GM19463 (cell line): ENCODE measurements at regions not wholly inside any gene's neighbourhood (a gene's known extent, or its start where the extent isn't known, plus 50 kb on each side); places are given as distances from the start of the nearest gene placed in this dataset.

Experiments
- ATAC-seq: cut with Tn5 transposase; IDR thresholded peaks from one replicate; pipeline ENCODE4 v1.9.1; 2021; ENCODE audit warnings: mild to moderate bottlenecking, moderate library complexity; ENCODE audit not compliant: unreplicated experiment

DNA sequence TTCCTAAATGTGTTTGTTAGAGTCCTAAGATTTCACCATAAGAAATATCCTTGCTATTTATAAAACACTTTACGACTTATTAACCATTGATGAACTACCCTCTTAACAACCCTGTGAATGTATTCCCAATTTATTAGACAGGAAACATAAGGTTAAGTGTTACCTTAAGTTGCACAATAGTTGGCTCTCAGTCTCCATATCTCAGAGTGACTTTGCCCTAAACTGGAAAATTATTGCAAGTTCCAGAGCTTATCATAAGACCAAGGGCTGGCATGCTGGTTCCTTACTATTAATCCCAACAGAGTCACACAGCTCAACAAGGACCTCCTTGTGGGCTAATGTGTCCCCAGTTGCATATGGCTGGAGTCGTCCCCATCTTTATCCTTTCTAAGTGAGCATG lies 165.8 kb downstream of the INSIG2 start:
- no peak for ATAC-seq

DNA sequence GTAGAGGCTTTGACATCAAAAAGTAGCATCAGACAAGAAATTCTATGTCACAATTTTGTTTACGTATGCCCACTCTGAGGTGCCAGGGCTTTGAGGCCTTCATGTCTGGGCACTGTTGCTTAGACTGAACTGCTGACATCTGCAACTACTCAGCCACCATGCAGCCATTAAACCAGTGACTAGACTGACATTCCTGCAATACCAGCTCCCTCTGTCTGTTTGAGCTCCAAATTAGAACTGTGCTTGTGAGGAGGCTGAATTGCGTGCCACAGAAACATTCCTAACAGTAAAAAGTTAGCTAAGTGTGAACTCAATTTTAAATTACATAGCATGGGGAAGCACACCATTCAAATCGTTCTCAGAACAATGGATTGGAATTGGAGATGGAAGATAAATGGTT lies 163.2 kb downstream of the INSIG2 start:
- ATAC-seq: no peak

DNA sequence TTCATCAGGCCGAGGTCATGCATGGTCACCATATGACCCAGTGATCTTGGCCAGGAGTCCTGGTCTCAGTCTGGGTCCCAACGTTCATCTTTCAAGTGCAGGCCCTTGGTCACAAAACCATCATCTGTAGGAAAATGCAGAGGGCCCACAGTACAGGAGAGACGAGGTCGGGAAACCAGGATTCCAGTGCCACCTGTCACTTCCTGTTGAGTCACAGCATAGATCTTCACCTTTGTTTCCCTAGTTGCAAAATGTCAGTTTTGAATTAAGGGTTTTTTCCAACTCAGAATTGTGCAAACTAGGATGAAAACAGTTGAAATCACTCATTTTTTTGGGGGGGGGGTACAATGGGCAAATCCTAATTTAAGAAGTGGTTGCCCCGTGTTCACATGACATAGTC lies 162.2 kb downstream of the INSIG2 start:
- ATAC-seq: no peak

- ATAC-seq: peak; percentile 22
Measured at GRCh38 chr2:118250001-118250400, 161.7 kb downstream of the INSIG2 start.

DNA sequence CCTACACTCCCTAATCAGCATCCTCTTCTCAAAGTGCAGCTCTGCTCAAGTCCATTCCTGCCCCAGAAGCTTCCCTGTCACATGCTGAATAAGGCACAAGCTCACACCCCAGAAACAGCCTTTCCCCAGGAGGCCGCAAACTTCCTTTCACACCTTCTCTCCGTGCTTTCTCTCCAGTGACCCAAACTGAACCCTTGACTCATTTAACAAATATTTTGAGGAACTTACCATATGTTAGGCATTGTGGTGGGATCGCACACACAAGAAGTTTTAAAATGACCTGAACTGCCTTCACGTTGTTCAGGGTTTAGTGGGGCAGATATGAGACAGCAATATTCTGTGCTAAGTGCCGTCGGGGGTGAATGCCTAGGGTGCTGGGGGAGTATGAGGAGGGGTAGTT lies 161.3 kb downstream of the INSIG2 start:
- ATAC-seq: peak; percentile 79

DNA sequence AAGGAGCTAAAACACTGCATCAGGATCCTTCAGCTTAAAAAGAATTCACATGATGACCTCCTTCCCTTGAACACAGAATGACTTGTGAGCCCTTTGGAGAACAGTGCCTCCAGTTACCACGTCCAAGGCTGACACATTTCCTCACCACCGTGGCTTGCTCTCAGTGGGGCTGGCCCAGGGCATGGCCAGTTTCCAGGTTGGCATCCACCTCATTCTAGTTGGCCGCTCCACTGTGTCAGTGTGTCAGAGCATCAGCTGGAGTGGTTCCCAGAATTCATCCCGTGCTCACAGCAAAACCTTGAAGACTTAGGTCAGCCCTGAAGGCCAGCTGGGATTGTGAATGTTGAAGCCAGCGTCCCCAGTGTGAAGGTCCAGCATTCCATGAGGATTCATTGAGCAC lies 158.5 kb downstream of the INSIG2 start:
- no peak for ATAC-seq

DNA sequence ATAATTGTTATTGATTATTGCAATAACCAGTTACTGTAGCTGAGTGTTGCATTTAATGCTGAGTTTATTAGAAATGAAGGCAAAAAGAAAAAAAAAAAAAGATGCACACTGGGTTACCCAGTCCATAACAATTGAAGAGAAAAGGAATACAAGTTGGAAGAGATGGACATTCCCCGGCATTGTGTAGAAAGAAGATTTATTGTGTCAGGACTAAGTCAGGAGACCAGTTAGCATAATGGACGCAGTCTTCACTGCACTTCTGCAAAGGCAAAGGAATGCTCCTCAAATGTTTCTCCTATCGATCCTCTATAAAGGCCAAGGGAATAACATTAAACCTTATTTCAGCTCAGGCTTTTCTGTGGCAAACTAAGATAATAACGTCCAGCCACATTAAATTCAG lies 157.8 kb downstream of the INSIG2 start:
- no peak for ATAC-seq

DNA sequence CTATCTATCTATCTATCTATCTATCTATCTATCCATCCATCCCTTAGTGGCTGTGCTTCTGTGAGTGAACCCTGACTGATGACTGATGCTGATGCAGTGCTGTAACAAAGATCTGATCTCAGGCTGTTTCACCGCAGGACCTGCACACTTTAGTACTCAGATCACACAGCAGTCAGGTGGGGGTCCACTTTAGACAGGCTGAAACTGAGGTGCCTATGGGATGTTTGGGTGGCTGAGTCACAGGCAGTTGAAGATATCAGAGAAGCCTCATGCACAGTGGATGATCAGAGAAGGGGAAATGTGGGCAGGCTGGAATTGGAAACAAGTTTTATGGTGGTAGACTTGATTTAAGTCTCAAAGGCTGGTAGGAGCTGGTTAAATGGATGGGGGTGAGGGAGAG lies 156.4 kb downstream of the INSIG2 start:
- no peak for ATAC-seq

DNA sequence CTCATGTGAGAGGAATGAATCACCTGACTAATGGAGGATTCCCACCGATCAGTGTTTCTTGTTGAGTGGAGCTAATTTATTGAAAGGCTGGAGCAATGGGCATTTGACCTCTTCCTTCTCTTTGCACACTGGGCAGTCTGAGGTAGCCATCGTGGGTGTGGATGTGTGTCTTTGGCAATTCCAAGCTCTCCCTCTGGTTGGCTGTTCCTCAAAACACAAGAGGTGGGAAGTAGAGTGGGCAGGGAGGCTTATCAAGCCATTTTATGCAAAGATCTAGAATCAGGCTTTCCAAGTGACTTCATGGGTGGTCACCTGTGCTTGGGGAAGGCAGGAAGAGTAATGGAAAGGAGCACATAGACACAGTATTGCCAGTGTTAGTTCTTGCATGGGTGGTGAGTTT lies 154.8 kb downstream of the INSIG2 start:
- no peak for ATAC-seq

GRCh38 chr2:118242216-118242615 lies 153.9 kb downstream of the INSIG2 start:
- ATAC-seq: peak; percentile 72

DNA sequence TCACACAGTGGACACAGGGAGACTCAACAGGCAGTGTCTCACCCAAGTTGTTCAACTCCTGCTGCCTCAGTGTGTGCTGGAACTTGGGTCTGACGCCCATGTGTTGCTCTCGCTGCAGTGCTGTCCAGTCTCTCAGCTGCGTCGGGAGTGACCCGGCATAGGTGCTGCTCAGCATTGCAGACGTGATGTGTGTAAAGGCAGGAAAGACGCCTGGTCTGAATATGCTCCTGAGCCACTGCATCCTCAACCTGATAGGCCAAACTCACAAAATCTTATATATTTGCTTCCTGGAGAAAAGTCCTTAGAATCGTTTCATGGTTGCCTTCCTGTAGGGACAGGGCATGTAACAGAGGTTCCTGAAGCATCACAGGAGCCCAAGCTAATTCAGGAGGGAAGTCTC lies 152.9 kb downstream of the INSIG2 start:
- no peak for ATAC-seq

DNA sequence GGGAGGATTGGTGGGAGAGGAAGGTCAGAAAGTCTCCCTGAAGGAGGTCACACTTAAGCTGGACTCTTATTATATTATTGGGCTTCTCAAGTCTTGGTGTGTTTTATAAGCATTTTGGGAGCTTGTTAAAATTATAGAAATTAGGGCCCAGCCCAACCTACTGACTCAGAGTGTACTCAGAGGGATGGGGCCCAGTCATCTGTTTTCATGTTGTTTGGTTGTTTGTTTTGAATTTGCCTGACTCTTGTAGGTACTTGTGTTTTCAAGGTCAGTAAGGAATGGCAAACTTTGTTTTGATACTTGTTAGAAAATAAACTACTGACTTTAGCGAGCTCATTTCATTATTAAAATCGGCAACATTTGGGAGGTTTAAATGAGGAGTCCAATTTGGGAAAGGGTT lies 152.0 kb downstream of the INSIG2 start:
- ATAC-seq: no peak

- ATAC-seq: no peak
Measured at GRCh38 chr2:118239284-118239683, 151.0 kb downstream of the INSIG2 start.

DNA sequence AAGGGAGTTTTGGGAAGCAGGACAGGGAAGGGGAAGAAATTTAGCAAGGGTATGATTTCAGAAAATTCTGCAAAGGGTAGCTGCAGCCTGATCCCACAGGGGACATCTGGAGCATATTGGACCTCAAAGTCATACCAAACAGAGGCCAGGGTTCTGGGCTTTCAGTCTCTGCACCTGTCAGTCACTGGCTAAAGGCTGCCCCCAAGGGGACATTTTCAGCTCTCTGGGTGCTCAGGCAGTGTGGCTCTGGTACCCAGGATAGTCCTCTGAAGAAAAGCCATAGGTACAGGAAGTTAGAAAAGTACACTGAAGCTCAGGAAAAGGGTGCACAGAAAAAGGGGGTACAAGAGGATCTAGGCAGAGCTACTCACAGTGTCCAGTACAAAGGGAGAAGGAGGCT lies 149.2 kb downstream of the INSIG2 start:
- ATAC-seq: no peak

GRCh38 chr2:118232796-118233195 lies 144.5 kb downstream of the INSIG2 start:
- no peak for ATAC-seq

DNA sequence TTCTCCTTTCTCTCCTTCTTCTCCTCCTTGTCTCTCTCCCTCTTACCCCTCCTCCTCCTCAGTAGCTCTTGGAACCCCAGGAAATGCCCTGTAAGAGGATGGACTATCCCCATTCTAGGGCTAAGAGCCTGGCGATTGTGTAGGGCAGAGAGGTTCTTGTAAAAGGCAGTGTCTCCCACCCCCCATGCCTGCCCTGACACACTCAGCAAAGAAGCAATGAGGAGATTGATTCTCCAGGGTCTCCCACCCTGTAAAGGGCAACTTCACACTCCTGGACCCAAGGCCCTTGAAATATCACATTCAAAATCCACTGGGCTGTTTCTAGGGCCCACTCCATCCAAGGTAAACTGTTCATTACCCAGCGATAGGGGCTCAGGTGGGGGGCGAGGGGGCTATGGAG lies 144.1 kb downstream of the INSIG2 start:
- ATAC-seq: no peak

- ATAC-seq: no peak
Measured at GRCh38 chr2:118231759-118232158, 143.5 kb downstream of the INSIG2 start.

GRCh38 chr2:118227698-118228508 lies 139.6 kb downstream of the INSIG2 start:
- no peak for ATAC-seq

DNA sequence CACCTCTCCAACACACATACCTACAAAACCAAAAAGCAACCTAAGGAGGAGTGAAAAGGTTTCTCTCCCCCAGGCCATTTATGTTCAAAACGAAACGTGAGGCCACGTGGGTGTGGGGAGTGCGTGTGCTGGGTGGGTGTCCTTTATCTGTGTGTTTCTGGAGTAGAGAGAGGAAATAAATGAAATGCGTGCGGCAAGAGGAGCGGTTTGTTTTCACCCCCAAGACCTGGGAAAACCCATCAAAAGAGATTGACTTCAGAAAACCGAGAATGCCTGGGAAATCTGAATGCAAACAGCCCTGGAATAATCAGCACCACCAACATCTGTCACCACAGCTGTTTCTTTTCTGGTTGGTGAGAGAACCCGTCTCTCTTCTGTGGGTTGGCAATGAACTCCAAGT lies 137.4 kb downstream of the INSIG2 start:
- ATAC-seq: no peak

DNA sequence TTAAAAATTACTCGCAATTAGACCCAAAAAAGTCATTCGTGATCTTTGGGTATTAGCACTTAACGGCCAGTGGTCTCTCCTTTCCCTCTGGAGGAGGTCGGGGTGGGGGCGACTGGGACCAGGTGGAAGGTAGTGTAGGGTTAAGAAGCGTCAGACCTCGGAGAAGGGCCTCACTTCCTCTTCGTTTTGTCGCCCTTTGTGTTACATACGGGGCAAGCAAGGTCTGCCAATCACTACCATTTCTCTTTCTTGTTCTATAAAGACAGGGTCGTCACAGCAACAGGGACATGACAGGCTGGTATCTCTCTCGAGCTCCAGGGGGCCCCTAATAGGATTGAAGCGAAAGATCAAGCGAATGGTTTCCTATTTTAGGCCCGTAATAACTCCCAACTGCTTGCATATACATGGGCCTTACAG lies 136.6 kb downstream of the INSIG2 start:
- ATAC-seq: no peak

- peak; percentile 48 for ATAC-seq
Measured at GRCh38 chr2:118223992-118224894, 136.0 kb downstream of the INSIG2 start.

DNA sequence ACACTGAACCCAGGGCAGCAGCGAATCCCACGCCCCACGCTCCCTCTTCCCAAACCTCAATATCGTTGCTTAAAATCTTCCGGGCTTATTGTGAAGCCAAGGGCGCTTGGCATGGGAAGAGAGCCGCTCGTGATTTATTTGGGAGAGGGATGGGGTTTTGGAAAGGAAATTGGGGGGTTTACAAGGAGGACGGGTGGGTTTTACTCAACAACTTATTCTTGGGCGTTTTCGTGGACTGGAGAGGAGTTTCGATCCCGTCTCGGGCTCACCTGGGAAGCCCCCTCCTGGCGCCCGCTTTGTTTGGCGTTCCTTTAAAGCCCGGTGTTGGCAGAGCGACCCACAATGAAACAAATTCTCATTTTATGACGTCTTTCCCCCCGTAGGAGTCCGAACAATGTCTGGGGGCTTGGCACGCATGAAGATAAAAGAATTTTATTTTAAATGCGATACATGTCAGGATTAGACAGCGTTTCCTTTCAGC lies 135.3 kb downstream of the INSIG2 start:
- peak; percentile 3 for ATAC-seq
